Fibroblast of peridontal ligament (primary cell): ENCODE measurements at regions not wholly inside any gene's neighbourhood (a gene's known extent, or its start where the extent isn't known, plus 50 kb on each side); places are given as distances from the start of the nearest gene placed in this dataset.

Experiments
- DNase-seq: peaks from one replicate; pipeline ENCODE4 v3.0.0-alpha.2; 2010; ENCODE audit errors: extremely low read depth

- DNase-seq, result no peak
These were observed 91.3 kb upstream of the GPR45 start for GRCh38 chr2:105150231-105150630.

- DNase-seq, result no peak
These were observed 87.3 kb upstream of the GPR45 start for GRCh38 chr2:105154119-105154818.

GRCh38 chr2:105156166-105156565 is 85.4 kb upstream of the GPR45 start:
- no peak for DNase-seq

- DNase-seq, result no peak
These were observed 83.5 kb upstream of the GPR45 start for GRCh38 chr2:105158002-105158401.

GRCh38 chr2:105166688-105167087 is 74.9 kb upstream of the GPR45 start:
- no peak for DNase-seq

- no peak for DNase-seq
These were observed 73.0 kb upstream of the GPR45 start for GRCh38 chr2:105168543-105168942.

- no peak for DNase-seq
These were observed 66.3 kb upstream of the GPR45 start for GRCh38 chr2:105175231-105175630.

GRCh38 chr2:105176429-105176828 is 65.1 kb upstream of the GPR45 start:
- no peak for DNase-seq

GRCh38 chr2:105177008-105177407 is 64.5 kb upstream of the GPR45 start:
- DNase-seq, result no peak

- no peak for DNase-seq
These were observed 63.8 kb upstream of the GPR45 start for GRCh38 chr2:105177536-105178254.

- DNase-seq, result peak; percentile 62
These were observed 61.8 kb upstream of the GPR45 start for GRCh38 chr2:105179469-105180372.

GRCh38 chr2:105180491-105180972 is 61.0 kb upstream of the GPR45 start:
- no peak for DNase-seq

- no peak for DNase-seq
These were observed 60.3 kb upstream of the GPR45 start for GRCh38 chr2:105181282-105181681.

- no peak for DNase-seq
These were observed 57.8 kb upstream of the GPR45 start for GRCh38 chr2:105183555-105184323.

GRCh38 chr2:105184420-105184819 is 57.1 kb upstream of the GPR45 start:
- no peak for DNase-seq

GRCh38 chr2:105186967-105187498 is 54.5 kb upstream of the GPR45 start:
- DNase-seq, result no peak

GRCh38 chr2:105187531-105187930 is 54.0 kb upstream of the GPR45 start:
- peak; percentile 8 for DNase-seq

GRCh38 chr2:105188343-105188742 is 53.2 kb upstream of the GPR45 start:
- DNase-seq, result no peak
